Ascending aorta (tissue), 2 donors: ENCODE measurements at regions not wholly inside any gene's neighbourhood (a gene's known extent, or its start where the extent isn't known, plus 50 kb on each side); places are given as distances from the start of the nearest gene placed in this dataset.

Experiments
- DNase-seq, 2 donors: peaks; one replicate each; pipeline ENCODE4 v3.0.0-alpha.2; 2019; ENCODE audit warnings: low spot score in 2 of 2
- H3K27ac ChIP-seq, 2 donors: fragments of 200-600 bp; sonication (generic); one replicate each; pipeline ENCODE4 v1.5.1; 2016 to 2017; ENCODE audit warnings: mild to moderate bottlenecking in 1 of 2
- H3K27me3 ChIP-seq: fragments of 200-600 bp; sonication (generic); one replicate; pipeline ENCODE4 v1.5.1; 2017
- H3K36me3 ChIP-seq, 2 donors: fragments of 200-600 bp; sonication (generic); one replicate each; pipeline ENCODE4 v1.5.1; 2016
- H3K4me1 ChIP-seq, 2 donors: fragments of 200-600 bp; sonication (generic); one replicate each; pipeline ENCODE4 v1.5.1; 2016 to 2017; ENCODE audit warnings: mild to moderate bottlenecking in 1 of 2
- H3K4me3 ChIP-seq, 2 donors: fragments of 200-600 bp; sonication (generic); one replicate each; pipeline ENCODE4 v1.5.1; 2016 to 2017; ENCODE audit warnings: mild to moderate bottlenecking in 1 of 2
- H3K9me3 ChIP-seq, 2 donors: fragments of 200-600 bp; sonication (generic); one replicate each; pipeline ENCODE4 v1.5.1; 2016
- CTCF ChIP-seq, 3 experiments: fragments of 200-600 bp in 2 of 3; fragments of 450-650 bp in 1 of 3; sonication (generic) in 2 of 3; IDR thresholded peaks; one replicate each; pipeline ENCODE4 v1.5.1; 2016 to 2019; ENCODE audit warnings: antibody characterized with exemption in 3 of 3, mild to moderate bottlenecking in 1 of 3, moderate library complexity in 1 of 3
- intact Hi-C: fragments of 100-400 bp; cut with DNase I; formaldehyde crosslinking; loops from one replicate; pipeline ENCODE4 v1.15.1; 2023

GRCh38 chr9:79883073-79883645, 311.4 kb downstream of the TLE4 start:
- Histone ChIP-seq H3K36me3 (no peaks in the 10 kb centered on the region), H3K9me3 (no peaks in the 10 kb centered on the region), H3K27me3 (no peaks in the 10 kb centered on the region), H3K4me3 (no peak overlapping the region), H3K4me1 (no peaks in the 10 kb centered on the region), H3K27ac (no peak overlapping the region)
- DNase-seq: no peak
- intact Hi-C loops: no loop called here
- TF ChIP-seq CTCF (IDR thresholded peaks at IDR 0.05): no peak

GRCh38 chr9:79880626-79881025, 308.9 kb downstream of the TLE4 start:
- no peak for DNase-seq
- no peaks in the 10 kb centered on the region for H3K36me3 ChIP-seq
- H3K9me3 ChIP-seq: no peaks in the 10 kb centered on the region
- no peak for TF ChIP-seq CTCF (IDR thresholded peaks at IDR 0.05)
- H3K4me3 ChIP-seq: no peak overlapping the region
- no peak overlapping the region for H3K27ac ChIP-seq
- H3K4me1 ChIP-seq: no peaks in the 10 kb centered on the region
- H3K27me3 ChIP-seq: no peaks in the 10 kb centered on the region
- intact Hi-C loops: no loop called here

- no peaks in the 10 kb centered on the region for H3K9me3 ChIP-seq
- no peaks in the 10 kb centered on the region for H3K27me3 ChIP-seq
- intact Hi-C loops: no loop called here
- no peak for TF ChIP-seq CTCF (IDR thresholded peaks at IDR 0.05)
- no peaks in the 10 kb centered on the region for H3K4me1 ChIP-seq
- no peak overlapping the region for H3K4me3 ChIP-seq
- no peak overlapping the region for H3K27ac ChIP-seq
- DNase-seq: no peak
- H3K36me3 ChIP-seq: no peaks in the 10 kb centered on the region
These were observed 306.3 kb downstream of the TLE4 start for GRCh38 chr9:79877943-79878602.

- Histone ChIP-seq H3K9me3 (no peaks in the 10 kb centered on the region), H3K36me3 (no peaks in the 10 kb centered on the region), H3K4me1 (no peaks in the 10 kb centered on the region), H3K27ac (no peak overlapping the region), H3K4me3 (no peak overlapping the region), H3K27me3 (no peaks in the 10 kb centered on the region)
- intact Hi-C loops: no loop called here
- DNase-seq: no peak
- no peak for TF ChIP-seq CTCF (IDR thresholded peaks at IDR 0.05)
These were observed 296.9 kb downstream of the TLE4 start for GRCh38 chr9:79868567-79869189.

- TF ChIP-seq CTCF (IDR thresholded peaks at IDR 0.05): no peak
- H3K36me3 ChIP-seq: no peaks in the 10 kb centered on the region
- DNase-seq: no peak
- intact Hi-C loops: no loop called here
- no peaks in the 10 kb centered on the region for H3K4me1 ChIP-seq
- no peak overlapping the region for H3K4me3 ChIP-seq
- no peaks in the 10 kb centered on the region for H3K27me3 ChIP-seq
- H3K27ac ChIP-seq: no peak overlapping the region
- no peaks in the 10 kb centered on the region for H3K9me3 ChIP-seq
These were observed 291.4 kb downstream of the TLE4 start for GRCh38 chr9:79862921-79863890.
